ENCODE measurements at regions not wholly inside any gene's neighbourhood (a gene's known extent, or its start where the extent isn't known, plus 50 kb on each side); places are given as distances from the start of the nearest gene placed in this dataset.

GRCh38 chr18:77505499-77505898 lies 255.9 kb downstream of the GALR1 start:
- Mint-ChIP-seq H3K27ac (no peak overlapping the region), H3K27me3 (peaks cover 17% of the 10 kb centered on the region), H3K36me3 (no peaks in the 10 kb centered on the region), H3K9me3 (peaks cover 4% of the 10 kb centered on the region), H3K4me1 (no peaks in the 10 kb centered on the region), H3K4me3 (no peak overlapping the region)
- no peak for DNase-seq

- Mint-ChIP-seq H3K27me3 (peaks cover 8% of the 10 kb centered on the region), H3K9me3 (peaks cover 7% of the 10 kb centered on the region), H3K27ac (no peak overlapping the region), H3K4me1 (no peaks in the 10 kb centered on the region), H3K36me3 (no peaks in the 10 kb centered on the region), H3K4me3 (no peak overlapping the region)
- no peak for DNase-seq
Measured at GRCh38 chr18:77512152-77512551, 262.5 kb downstream of the GALR1 start.

GRCh38 chr18:77517901-77518300 lies 268.3 kb downstream of the GALR1 start:
- no peak overlapping the region for H3K27ac Mint-ChIP-seq
- peaks cover 5% of the 10 kb centered on the region for H3K27me3 Mint-ChIP-seq
- peaks cover 4% of the 10 kb centered on the region for H3K9me3 Mint-ChIP-seq
- H3K36me3 Mint-ChIP-seq, result no peaks in the 10 kb centered on the region
- no peak overlapping the region for H3K4me3 Mint-ChIP-seq
- H3K4me1 Mint-ChIP-seq, result no peaks in the 10 kb centered on the region
- DNase-seq, result no peak

GRCh38 chr18:77520767-77521166 lies 271.1 kb downstream of the GALR1 start:
- H3K4me3 Mint-ChIP-seq, result no peak overlapping the region
- no peak for DNase-seq
- H3K9me3 Mint-ChIP-seq, result no peaks in the 10 kb centered on the region
- no peak overlapping the region for H3K27ac Mint-ChIP-seq
- peaks cover 5% of the 10 kb centered on the region for H3K27me3 Mint-ChIP-seq
- no peaks in the 10 kb centered on the region for H3K4me1 Mint-ChIP-seq
- no peaks in the 10 kb centered on the region for H3K36me3 Mint-ChIP-seq

- H3K4me3 Mint-ChIP-seq, result no peak overlapping the region
- H3K27me3 Mint-ChIP-seq, result peaks cover 5% of the 10 kb centered on the region
- peaks cover 7% of the 10 kb centered on the region for H3K9me3 Mint-ChIP-seq
- H3K27ac Mint-ChIP-seq, result no peak overlapping the region
- H3K36me3 Mint-ChIP-seq, result no peaks in the 10 kb centered on the region
- DNase-seq, result no peak
- no peaks in the 10 kb centered on the region for H3K4me1 Mint-ChIP-seq
Measured at GRCh38 chr18:77522051-77522675, 272.5 kb downstream of the GALR1 start.

GRCh38 chr18:77524909-77525308 lies 275.3 kb downstream of the GALR1 start:
- DNase-seq, result no peak
- no peak overlapping the region for H3K27ac Mint-ChIP-seq
- peaks cover 13% of the 10 kb centered on the region for H3K9me3 Mint-ChIP-seq
- no peaks in the 10 kb centered on the region for H3K36me3 Mint-ChIP-seq
- H3K27me3 Mint-ChIP-seq, result peaks cover 10% of the 10 kb centered on the region
- no peaks in the 10 kb centered on the region for H3K4me1 Mint-ChIP-seq
- no peak overlapping the region for H3K4me3 Mint-ChIP-seq

GRCh38 chr18:77526962-77527361 lies 277.3 kb downstream of the GALR1 start:
- no peak overlapping the region for H3K4me3 Mint-ChIP-seq
- H3K27ac Mint-ChIP-seq, result no peak overlapping the region
- peaks cover 13% of the 10 kb centered on the region for H3K9me3 Mint-ChIP-seq
- peaks cover 5% of the 10 kb centered on the region for H3K27me3 Mint-ChIP-seq
- no peak for DNase-seq
- no peaks in the 10 kb centered on the region for H3K4me1 Mint-ChIP-seq
- no peaks in the 10 kb centered on the region for H3K36me3 Mint-ChIP-seq

- H3K4me3 Mint-ChIP-seq, result no peak overlapping the region
- no peak for DNase-seq
- H3K36me3 Mint-ChIP-seq, result no peaks in the 10 kb centered on the region
- H3K27ac Mint-ChIP-seq, result no peak overlapping the region
- H3K9me3 Mint-ChIP-seq, result peaks cover 13% of the 10 kb centered on the region
- peaks cover 5% of the 10 kb centered on the region for H3K27me3 Mint-ChIP-seq
- H3K4me1 Mint-ChIP-seq, result no peaks in the 10 kb centered on the region
Measured at GRCh38 chr18:77528872-77529271, 279.2 kb downstream of the GALR1 start.

GRCh38 chr18:77529492-77530176 lies 280.0 kb downstream of the GALR1 start:
- H3K9me3 Mint-ChIP-seq, result peaks cover 13% of the 10 kb centered on the region
- H3K36me3 Mint-ChIP-seq, result no peaks in the 10 kb centered on the region
- no peaks in the 10 kb centered on the region for H3K4me1 Mint-ChIP-seq
- H3K27ac Mint-ChIP-seq, result no peak overlapping the region
- no peak for DNase-seq
- H3K4me3 Mint-ChIP-seq, result no peak overlapping the region
- H3K27me3 Mint-ChIP-seq, result peaks cover 5% of the 10 kb centered on the region

GRCh38 chr18:77530732-77531131 lies 281.1 kb downstream of the GALR1 start:
- no peak for DNase-seq
- no peaks in the 10 kb centered on the region for H3K4me1 Mint-ChIP-seq
- H3K4me3 Mint-ChIP-seq, result no peak overlapping the region
- H3K9me3 Mint-ChIP-seq, result peaks cover 17% of the 10 kb centered on the region
- H3K27me3 Mint-ChIP-seq, result peaks cover 9% of the 10 kb centered on the region
- no peak overlapping the region for H3K27ac Mint-ChIP-seq
- no peaks in the 10 kb centered on the region for H3K36me3 Mint-ChIP-seq

GRCh38 chr18:77539860-77540259 lies 290.2 kb downstream of the GALR1 start:
- Mint-ChIP-seq H3K27ac (no peak overlapping the region), H3K4me1 (no peaks in the 10 kb centered on the region), H3K27me3 (peaks cover 12% of the 10 kb centered on the region), H3K36me3 (no peaks in the 10 kb centered on the region), H3K9me3 (peaks cover 3% of the 10 kb centered on the region), H3K4me3 (no peak overlapping the region)
- DNase-seq, result no peak

GRCh38 chr18:77544792-77545191 lies 295.1 kb downstream of the GALR1 start:
- H3K36me3 Mint-ChIP-seq, result no peaks in the 10 kb centered on the region
- no peak overlapping the region for H3K4me3 Mint-ChIP-seq
- no peak overlapping the region for H3K27ac Mint-ChIP-seq
- no peaks in the 10 kb centered on the region for H3K4me1 Mint-ChIP-seq
- H3K27me3 Mint-ChIP-seq, result peaks cover 8% of the 10 kb centered on the region
- DNase-seq, result no peak
- H3K9me3 Mint-ChIP-seq, result no peaks in the 10 kb centered on the region

GRCh38 chr18:77547757-77548156 lies 298.1 kb downstream of the GALR1 start:
- no peaks in the 10 kb centered on the region for H3K9me3 Mint-ChIP-seq

GRCh38 chr18:77548790-77549420 lies 299.3 kb downstream of the GALR1 start:
- H3K27ac Mint-ChIP-seq, result no peak overlapping the region
- H3K36me3 Mint-ChIP-seq, result no peaks in the 10 kb centered on the region
- no peak overlapping the region for H3K4me3 Mint-ChIP-seq
- no peaks in the 10 kb centered on the region for H3K9me3 Mint-ChIP-seq
- DNase-seq, result no peak
- H3K27me3 Mint-ChIP-seq, result peaks cover 6% of the 10 kb centered on the region
- no peaks in the 10 kb centered on the region for H3K4me1 Mint-ChIP-seq

More at GRCh38 chr18:77547757-77548156, 298.1 kb downstream of the GALR1 start:
- H3K4me3 Mint-ChIP-seq, result no peak overlapping the region
- H3K27ac Mint-ChIP-seq, result no peak overlapping the region
- no peak for DNase-seq
- H3K4me1 Mint-ChIP-seq, result no peaks in the 10 kb centered on the region
- H3K27me3 Mint-ChIP-seq, result peaks cover 3% of the 10 kb centered on the region
- H3K36me3 Mint-ChIP-seq, result no peaks in the 10 kb centered on the region

GRCh38 chr18:77550625-77551024 lies 301.0 kb downstream of the GALR1 start:
- Mint-ChIP-seq H3K27me3 (peaks cover 8% of the 10 kb centered on the region), H3K27ac (no peak overlapping the region), H3K4me3 (no peak overlapping the region), H3K4me1 (no peaks in the 10 kb centered on the region), H3K9me3 (no peaks in the 10 kb centered on the region), H3K36me3 (no peaks in the 10 kb centered on the region)
- DNase-seq, result no peak

- H3K4me3 Mint-ChIP-seq, result no peak overlapping the region
- DNase-seq, result no peak
- H3K4me1 Mint-ChIP-seq, result no peaks in the 10 kb centered on the region
- no peaks in the 10 kb centered on the region for H3K9me3 Mint-ChIP-seq
- no peaks in the 10 kb centered on the region for H3K36me3 Mint-ChIP-seq
- no peak overlapping the region for H3K27ac Mint-ChIP-seq
- peaks cover 8% of the 10 kb centered on the region for H3K27me3 Mint-ChIP-seq
Measured at GRCh38 chr18:77551055-77551454, 301.4 kb downstream of the GALR1 start.

All from activated naive CD8-positive, alpha-beta T cell treated with anti-CD3 and anti-CD28 coated beads for 36 hours (primary cell).